Neural progenitor cell (in vitro differentiated cells): ENCODE measurements at regions not wholly inside any gene's neighbourhood (a gene's known extent, or its start where the extent isn't known, plus 50 kb on each side); places are given as distances from the start of the nearest gene placed in this dataset.

Source experiments
- DNase-seq: peaks from one replicate; pipeline ENCODE4 v3.0.0-alpha.2; 2016; ENCODE audit warnings: low spot score
- H2AFZ ChIP-seq: fragments of 200-600 bp; sonication (generic); replicated peaks from 2 replicates; pipeline ENCODE4 v1.6.1; 2016; ENCODE audit warnings: antibody characterized with exemption
- H3F3A ChIP-seq: fragments of 200-600 bp; sonication (generic); 2 replicates; pipeline ENCODE4 v1.6.1; 2016; ENCODE audit warnings: antibody characterized with exemption, low read depth
- H3K27ac ChIP-seq: fragments of 200-600 bp; sonication (generic); 2 replicates; pipeline ENCODE4 v1.5.1; 2016; ENCODE audit warnings: mild to moderate bottlenecking
- H3K27me3 ChIP-seq: fragments of 200-600 bp; sonication (generic); 2 replicates; pipeline ENCODE4 v1.6.1; 2016; ENCODE audit warnings: mild to moderate bottlenecking, moderate library complexity
- H3K36me3 ChIP-seq: fragments of 200-600 bp; sonication (generic); 2 replicates; pipeline ENCODE4 v1.5.1; 2016
- H3K4me1 ChIP-seq: fragments of 200-600 bp; sonication (generic); 2 replicates; pipeline ENCODE4 v1.6.1; 2016; ENCODE audit warnings: mixed run types
- H3K4me2 ChIP-seq: fragments of 200-600 bp; sonication (generic); 2 replicates; pipeline ENCODE4 v1.6.1; 2016
- H3K4me3 ChIP-seq: fragments of 200-600 bp; sonication (generic); 2 replicates; pipeline ENCODE4 v1.5.1; 2016
- H3K79me2 ChIP-seq: fragments of 200-600 bp; sonication (generic); 2 replicates; pipeline ENCODE4 v1.6.1; 2016; ENCODE audit warnings: low read depth
- H3K9ac ChIP-seq: fragments of 200-600 bp; sonication (generic); 2 replicates; pipeline ENCODE4 v1.6.1; 2016
- H3K9me3 ChIP-seq: fragments of 200-600 bp; sonication (generic); 2 replicates; pipeline ENCODE4 v1.5.1; 2016; ENCODE audit warnings: low read depth
- H4K20me1 ChIP-seq: fragments of 200-600 bp; sonication (generic); 2 replicates; pipeline ENCODE4 v1.6.1; 2016; ENCODE audit warnings: low read depth
- H3K27ac Mint-ChIP-seq: 3 replicates; pipeline ENCODE4 v1.8.0; 2021; ENCODE audit warnings: mixed read lengths
- H3K27me3 Mint-ChIP-seq: 2 replicates; pipeline ENCODE4 v1.8.0; 2022; ENCODE audit warnings: low read depth, mild to moderate bottlenecking, inconsistent platforms, moderate library complexity, mixed read lengths; ENCODE audit not compliant: insufficient read depth
- H3K36me3 Mint-ChIP-seq: 3 replicates; pipeline ENCODE4 v1.8.0; 2021; ENCODE audit warnings: mixed read lengths
- H3K4me1 Mint-ChIP-seq: 3 replicates; pipeline ENCODE4 v1.8.0; 2021; ENCODE audit warnings: mixed read lengths
- H3K4me3 Mint-ChIP-seq: 3 replicates; pipeline ENCODE4 v1.8.0; 2021; ENCODE audit warnings: mild to moderate bottlenecking, moderate library complexity, mixed read lengths
- H3K9me3 Mint-ChIP-seq: 3 replicates; pipeline ENCODE4 v1.8.0; 2020; ENCODE audit warnings: mixed read lengths
- EZH2 ChIP-seq: fragments of 200-600 bp; sonication (generic); IDR thresholded peaks from 2 replicates; pipeline ENCODE4 v1.6.1; 2017; ENCODE audit warnings: antibody characterized with exemption, mild to moderate bottlenecking, moderate library complexity
- EZH2phosphoT487 ChIP-seq: fragments of 200-600 bp; sonication (generic); IDR thresholded peaks from 2 replicates; pipeline ENCODE4 v1.6.1; 2017; ENCODE audit warnings: antibody characterized with exemption
- TF ChIP-seq, protein P1 (sequence below): fragments of 200-600 bp; sonication (generic); IDR thresholded peaks from 2 replicates; pipeline ENCODE4 v1.5.1; 2017; ENCODE audit warnings: antibody characterized with exemption, mild to moderate bottlenecking

DNA sequence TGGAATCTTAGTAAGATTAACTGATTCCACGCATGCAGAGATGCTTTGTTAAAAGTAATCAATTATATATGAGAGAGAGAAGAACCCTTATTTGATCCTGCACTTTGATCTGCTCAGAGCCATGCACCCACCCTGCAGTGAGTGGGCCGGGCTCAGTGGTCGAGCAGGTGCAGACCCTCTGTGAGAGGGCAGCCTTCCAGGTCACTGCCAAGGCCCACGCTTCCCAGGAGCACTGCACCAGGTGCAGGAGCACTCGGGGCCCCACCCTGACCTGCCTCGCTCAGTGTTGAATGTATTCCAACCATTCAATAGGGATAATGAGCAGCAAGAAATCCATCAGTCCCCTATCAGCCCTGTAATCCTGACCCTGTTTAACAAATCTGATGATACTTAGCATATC, 126.9 kb downstream of the TMEM200C start:
- Histone ChIP-seq H3K79me2 (no peaks in the 10 kb centered on the region), H3K4me1 (no peaks in the 10 kb centered on the region), H3K9me3 (no peaks in the 10 kb centered on the region), H3K9ac (no peak overlapping the region), H3K27ac (no peak overlapping the region), H3K4me3 (no peak overlapping the region), H3F3A (no peaks in the 10 kb centered on the region), H3K27me3 (no peaks in the 10 kb centered on the region), H4K20me1 (no peaks in the 10 kb centered on the region), H3K4me2 (no peak overlapping the region), H2AFZ (no peak overlapping the region), H3K36me3 (no peaks in the 10 kb centered on the region)
- H3K9me3 Mint-ChIP-seq: no peaks in the 10 kb centered on the region
- TF ChIP-seq EZH2: no peak
- TF ChIP-seq, protein P1, sequence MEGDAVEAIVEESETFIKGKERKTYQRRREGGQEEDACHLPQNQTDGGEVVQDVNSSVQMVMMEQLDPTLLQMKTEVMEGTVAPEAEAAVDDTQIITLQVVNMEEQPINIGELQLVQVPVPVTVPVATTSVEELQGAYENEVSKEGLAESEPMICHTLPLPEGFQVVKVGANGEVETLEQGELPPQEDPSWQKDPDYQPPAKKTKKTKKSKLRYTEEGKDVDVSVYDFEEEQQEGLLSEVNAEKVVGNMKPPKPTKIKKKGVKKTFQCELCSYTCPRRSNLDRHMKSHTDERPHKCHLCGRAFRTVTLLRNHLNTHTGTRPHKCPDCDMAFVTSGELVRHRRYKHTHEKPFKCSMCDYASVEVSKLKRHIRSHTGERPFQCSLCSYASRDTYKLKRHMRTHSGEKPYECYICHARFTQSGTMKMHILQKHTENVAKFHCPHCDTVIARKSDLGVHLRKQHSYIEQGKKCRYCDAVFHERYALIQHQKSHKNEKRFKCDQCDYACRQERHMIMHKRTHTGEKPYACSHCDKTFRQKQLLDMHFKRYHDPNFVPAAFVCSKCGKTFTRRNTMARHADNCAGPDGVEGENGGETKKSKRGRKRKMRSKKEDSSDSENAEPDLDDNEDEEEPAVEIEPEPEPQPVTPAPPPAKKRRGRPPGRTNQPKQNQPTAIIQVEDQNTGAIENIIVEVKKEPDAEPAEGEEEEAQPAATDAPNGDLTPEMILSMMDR: no peak
- no peak for TF ChIP-seq EZH2phosphoT487
- H3K4me1 Mint-ChIP-seq: peaks cover 16% of the 10 kb centered on the region
- peaks cover 9% of the 10 kb centered on the region for H3K27me3 Mint-ChIP-seq
- DNase-seq: no peak
- no peak overlapping the region for H3K4me3 Mint-ChIP-seq
- H3K27ac Mint-ChIP-seq: no peak overlapping the region
- H3K36me3 Mint-ChIP-seq: no peaks in the 10 kb centered on the region

DNA sequence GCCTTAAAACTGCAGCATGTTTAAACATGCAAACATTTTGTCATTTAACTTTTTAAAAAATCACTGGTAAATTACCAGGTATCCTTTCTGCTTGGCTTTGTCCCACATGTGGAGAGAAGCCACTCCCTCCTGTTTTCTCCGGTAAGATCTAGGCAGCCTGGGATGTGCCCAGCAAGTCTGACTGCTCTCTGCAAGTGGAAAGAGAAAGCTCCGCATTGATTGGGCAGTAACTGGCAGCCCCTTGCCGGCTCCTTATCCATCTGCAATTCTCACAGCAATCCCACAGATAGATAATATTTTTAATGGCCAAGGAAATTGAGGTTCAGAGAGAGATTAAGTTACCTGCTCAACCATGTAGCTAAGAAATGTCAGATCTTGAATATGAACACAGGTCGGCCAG, 136.1 kb downstream of the TMEM200C start:
- DNase-seq: peak; percentile 21
- no peak overlapping the region for H3K4me3 ChIP-seq
- H3K4me1 ChIP-seq: peaks cover 20% of the 10 kb centered on the region
- no peak overlapping the region for H3K9ac ChIP-seq
- Mint-ChIP-seq H3K9me3 (peaks cover 2% of the 10 kb centered on the region), H3K27ac (no peak overlapping the region), H3K4me3 (no peak overlapping the region), H3K36me3 (no peaks in the 10 kb centered on the region), H3K27me3 (no peaks in the 10 kb centered on the region), H3K4me1 (peaks cover 15% of the 10 kb centered on the region)
- no peaks in the 10 kb centered on the region for H3K79me2 ChIP-seq
- no peaks in the 10 kb centered on the region for H3F3A ChIP-seq
- H3K4me2 ChIP-seq: peak overlapping the region; percentile 31
- no peak overlapping the region for H3K27ac ChIP-seq
- H3K27me3 ChIP-seq: no peaks in the 10 kb centered on the region
- no peaks in the 10 kb centered on the region for H3K9me3 ChIP-seq
- no peaks in the 10 kb centered on the region for H4K20me1 ChIP-seq
- TF ChIP-seq EZH2phosphoT487: no peak
- TF ChIP-seq, protein P1: no peak
- no peak for TF ChIP-seq EZH2
- peak overlapping the region; percentile 76 for H2AFZ ChIP-seq
- H3K36me3 ChIP-seq: no peaks in the 10 kb centered on the region

DNA sequence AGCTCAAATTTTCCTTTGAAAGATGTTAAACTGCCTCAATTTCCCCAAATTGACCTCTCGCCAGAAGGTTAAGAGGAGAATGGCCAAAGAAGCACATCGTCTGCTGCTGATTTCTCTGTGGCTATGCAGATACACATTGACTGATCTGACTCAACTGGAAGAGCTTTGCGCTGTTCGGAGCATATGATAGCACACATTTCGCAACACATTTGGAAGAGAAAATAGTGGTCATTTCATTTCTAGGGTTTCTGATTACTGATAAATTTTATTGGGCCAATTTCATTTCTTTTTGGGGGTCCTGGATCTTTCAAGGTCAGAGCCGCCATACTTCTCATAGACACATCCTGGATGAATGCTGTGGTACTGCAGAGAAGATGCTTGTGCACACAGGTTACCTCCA, 138.5 kb downstream of the TMEM200C start:
- Histone ChIP-seq H3K9ac (no peak overlapping the region), H3K36me3 (no peaks in the 10 kb centered on the region), H3K79me2 (no peaks in the 10 kb centered on the region), H3K27ac (no peak overlapping the region), H3K4me3 (no peak overlapping the region), H3K27me3 (no peaks in the 10 kb centered on the region), H2AFZ (no peak overlapping the region), H3K4me1 (peaks cover 20% of the 10 kb centered on the region), H3K9me3 (no peaks in the 10 kb centered on the region), H3F3A (no peaks in the 10 kb centered on the region), H4K20me1 (no peaks in the 10 kb centered on the region), H3K4me2 (no peak overlapping the region)
- H3K36me3 Mint-ChIP-seq: no peaks in the 10 kb centered on the region
- H3K4me1 Mint-ChIP-seq: peaks cover 15% of the 10 kb centered on the region
- H3K9me3 Mint-ChIP-seq: peaks cover 2% of the 10 kb centered on the region
- DNase-seq: no peak
- TF ChIP-seq EZH2phosphoT487 (no peak), EZH2 (no peak)
- TF ChIP-seq, protein P1: no peak
- H3K4me3 Mint-ChIP-seq: no peak overlapping the region
- no peak overlapping the region for H3K27ac Mint-ChIP-seq
- H3K27me3 Mint-ChIP-seq: peaks cover 3% of the 10 kb centered on the region
